GM12878 (cell line): ENCODE measurements at regions not wholly inside any gene's neighbourhood (a gene's known extent, or its start where the extent isn't known, plus 50 kb on each side); places are given as distances from the start of the nearest gene placed in this dataset.

Source experiments
- BCLAF1 ChIP-seq: fragments of 450-650 bp; IDR thresholded peaks from 2 replicates; pipeline ENCODE4 v1.6.1; 2017; ENCODE audit warnings: antibody characterized with exemption, mild to moderate bottlenecking, moderate library complexity
- CBX3 ChIP-seq: fragments of 200-600 bp; sonication (generic); IDR thresholded peaks from 2 replicates; pipeline ENCODE4 v1.6.1; 2016; ENCODE audit warnings: low read depth, borderline replicate concordance
- CBX5 ChIP-seq: sonication (generic); IDR thresholded peaks from 2 replicates; pipeline ENCODE4 v1.6.1; 2016; ENCODE audit warnings: low read depth, moderate library complexity, mild to moderate bottlenecking, inconsistent platforms
- EZH2 ChIP-seq: IDR thresholded peaks from 2 replicates; pipeline ENCODE4 v1.6.1; 2012; ENCODE audit warnings: low read depth, mild to moderate bottlenecking, control low read depth, inconsistent platforms, low read length, borderline replicate concordance; ENCODE audit not compliant: control insufficient read depth
- IRF5 ChIP-seq: fragments of 450-650 bp; IDR thresholded peaks from 2 replicates; pipeline ENCODE4 v1.6.1; 2017; ENCODE audit warnings: borderline replicate concordance
- ZZZ3 ChIP-seq: IDR thresholded peaks from 2 replicates; pipeline ENCODE4 v1.6.1; 2011; ENCODE audit warnings: low read depth; ENCODE audit not compliant: control insufficient read depth, insufficient read length
- TF ChIP-seq, protein P1 (sequence below): fragments of 450-650 bp; IDR thresholded peaks from 2 replicates; pipeline ENCODE4 v1.6.1; 2017; ENCODE audit warnings: mild to moderate bottlenecking, low read depth, inconsistent platforms; ENCODE audit not compliant: poor library complexity, severe bottlenecking

DNA sequence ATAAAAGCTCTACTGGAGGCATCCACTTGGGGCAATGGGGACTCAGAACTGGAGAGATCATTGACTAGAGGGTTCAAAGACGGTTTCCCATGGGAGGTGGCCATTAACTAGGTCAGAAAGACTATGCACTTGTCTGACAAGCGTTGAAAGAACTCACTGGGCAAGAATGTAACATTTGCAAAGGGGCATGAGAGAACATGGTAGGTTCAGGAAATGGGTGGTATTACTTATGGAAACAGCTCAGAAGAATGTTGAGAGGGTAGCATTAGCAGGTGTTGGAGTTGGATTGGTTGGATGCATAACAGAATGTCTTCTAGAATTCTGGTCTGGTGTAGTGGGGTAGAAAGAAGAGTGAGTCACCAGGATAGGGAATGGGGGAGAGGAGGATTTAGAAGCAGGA is 119.1 kb upstream of the CDCA7L start (continued):
- TF ChIP-seq EZH2 (no peak), BCLAF1 (no peak), ZZZ3 (no peak), IRF5 (no peak), CBX3 (no peak), CBX5 (no peak)
- TF ChIP-seq, protein P1, sequence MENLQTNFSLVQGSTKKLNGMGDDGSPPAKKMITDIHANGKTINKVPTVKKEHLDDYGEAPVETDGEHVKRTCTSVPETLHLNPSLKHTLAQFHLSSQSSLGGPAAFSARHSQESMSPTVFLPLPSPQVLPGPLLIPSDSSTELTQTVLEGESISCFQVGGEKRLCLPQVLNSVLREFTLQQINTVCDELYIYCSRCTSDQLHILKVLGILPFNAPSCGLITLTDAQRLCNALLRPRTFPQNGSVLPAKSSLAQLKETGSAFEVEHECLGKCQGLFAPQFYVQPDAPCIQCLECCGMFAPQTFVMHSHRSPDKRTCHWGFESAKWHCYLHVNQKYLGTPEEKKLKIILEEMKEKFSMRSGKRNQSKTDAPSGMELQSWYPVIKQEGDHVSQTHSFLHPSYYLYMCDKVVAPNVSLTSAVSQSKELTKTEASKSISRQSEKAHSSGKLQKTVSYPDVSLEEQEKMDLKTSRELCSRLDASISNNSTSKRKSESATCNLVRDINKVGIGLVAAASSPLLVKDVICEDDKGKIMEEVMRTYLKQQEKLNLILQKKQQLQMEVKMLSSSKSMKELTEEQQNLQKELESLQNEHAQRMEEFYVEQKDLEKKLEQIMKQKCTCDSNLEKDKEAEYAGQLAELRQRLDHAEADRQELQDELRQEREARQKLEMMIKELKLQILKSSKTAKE, result no peak
